ENCODE measurements at regions not wholly inside any gene's neighbourhood (a gene's known extent, or its start where the extent isn't known, plus 50 kb on each side); places are given as distances from the start of the nearest gene placed in this dataset.
"Not testable (repeated sequence)": the region's sequence is repeated elsewhere in the genome, so short reads cannot be mapped to it uniquely, and the experiment has no call there.

DNA sequence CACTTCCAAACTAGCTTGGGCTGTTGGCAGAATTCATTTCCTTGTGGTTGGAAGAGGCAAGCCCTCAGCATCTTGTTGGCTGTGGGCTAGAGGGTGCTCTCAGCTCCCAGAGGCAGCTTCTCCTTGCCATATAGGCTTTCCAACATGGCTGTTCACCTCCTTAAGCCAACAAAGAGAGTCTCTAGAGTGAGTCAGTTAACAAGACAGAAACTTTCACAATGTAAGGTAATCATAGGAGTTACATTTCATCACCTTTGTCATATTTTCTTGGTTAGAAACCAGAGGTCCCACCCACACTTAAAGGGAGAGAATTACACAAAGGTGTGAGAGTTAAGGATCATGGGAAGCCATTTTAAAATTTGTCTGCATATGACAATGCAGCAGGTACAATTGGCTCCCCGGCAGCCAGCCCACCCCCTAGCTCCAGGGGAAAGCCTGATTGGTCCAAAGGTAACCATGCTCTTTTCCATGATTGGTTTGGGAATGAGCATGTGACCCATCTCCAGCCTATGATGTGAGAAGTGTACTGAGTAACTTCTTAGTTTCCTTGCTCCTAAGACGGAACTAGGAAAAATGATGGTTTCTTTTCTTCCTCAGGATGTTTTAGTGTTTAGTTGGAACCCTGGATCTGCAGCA is 109.8 kb upstream of the MSX2 start:
- no peak for DNase-seq

DNA sequence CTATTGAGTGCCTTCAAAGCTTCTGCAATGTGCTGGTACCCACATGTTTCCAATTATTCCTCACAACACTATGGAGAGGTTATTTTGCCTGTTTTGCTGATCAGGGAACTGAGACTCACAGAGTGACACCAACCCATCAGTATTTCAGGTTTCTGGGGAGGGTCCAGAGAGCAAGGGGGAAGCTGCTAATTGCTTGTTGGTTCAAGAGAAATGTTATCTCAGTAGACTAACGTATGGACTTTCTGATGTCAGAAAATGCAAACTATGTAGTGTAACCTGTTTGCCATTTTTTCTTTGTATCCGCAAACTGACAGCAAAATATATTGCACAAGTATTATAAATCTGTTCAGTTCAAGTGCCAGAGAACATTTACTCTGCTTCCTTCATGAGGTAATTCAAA is 108.3 kb upstream of the MSX2 start:
- no peak for DNase-seq

GRCh38 chr5:174617285-174617684 is 107.1 kb upstream of the MSX2 start:
- DNase-seq: no peak

DNA sequence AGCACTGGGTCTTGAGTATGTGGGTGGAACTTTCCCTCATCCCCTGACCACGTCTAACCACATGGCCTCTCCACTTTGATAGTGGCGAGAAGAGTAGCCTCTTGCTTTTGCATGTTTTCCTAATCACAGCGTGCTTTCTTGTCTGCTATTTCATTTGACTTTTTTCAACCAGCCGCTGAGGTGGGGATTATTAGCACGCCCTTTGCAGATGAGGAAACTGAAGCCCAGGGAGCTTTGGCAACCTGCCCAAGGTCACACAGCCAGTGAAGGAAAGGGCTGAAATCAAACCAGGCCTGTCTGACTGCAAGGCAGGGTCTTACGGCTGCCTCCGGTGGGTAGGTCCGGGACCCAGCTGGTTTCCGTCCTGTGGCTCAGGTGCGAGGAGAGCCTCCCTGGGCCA is 106.5 kb upstream of the MSX2 start:
- no peak for DNase-seq

GRCh38 chr5:174618589-174618988 is 105.8 kb upstream of the MSX2 start:
- no peak for DNase-seq

DNA sequence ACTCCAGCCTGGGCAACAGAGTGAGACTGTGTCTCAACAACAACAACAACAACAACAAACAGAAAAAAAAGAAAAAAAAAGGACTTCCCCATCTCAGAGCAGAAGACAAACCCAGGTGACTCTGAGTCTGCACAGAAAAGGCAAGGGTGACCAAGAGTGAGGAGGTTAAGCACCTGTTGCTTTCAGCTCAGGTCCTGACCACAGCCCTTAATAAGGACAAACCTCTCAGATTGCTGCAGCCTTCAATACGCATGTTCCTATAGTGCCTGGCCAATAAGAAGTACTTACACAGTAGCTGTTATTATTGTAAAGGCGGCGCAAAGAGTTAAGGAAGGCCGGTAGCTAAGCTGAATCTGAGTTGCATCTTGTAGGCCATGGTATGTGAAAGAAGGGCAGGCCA is 102.3 kb upstream of the MSX2 start:
- DNase-seq: no peak

- no peak for DNase-seq
These were observed 101.4 kb upstream of the MSX2 start for GRCh38 chr5:174623018-174623417.

- peak in 1 of 2 experiments; percentile 14 for DNase-seq
These were observed 100.9 kb upstream of the MSX2 start for GRCh38 chr5:174623433-174624019.

GRCh38 chr5:174624733-174625522 is 99.5 kb upstream of the MSX2 start:
- no peak for DNase-seq

- no peak for DNase-seq
These were observed 98.6 kb upstream of the MSX2 start for GRCh38 chr5:174625591-174626350.

GRCh38 chr5:174626369-174626920 is 97.9 kb upstream of the MSX2 start:
- no peak for DNase-seq

- no peak for DNase-seq
These were observed 88.3 kb upstream of the MSX2 start for GRCh38 chr5:174636094-174636493.

DNA sequence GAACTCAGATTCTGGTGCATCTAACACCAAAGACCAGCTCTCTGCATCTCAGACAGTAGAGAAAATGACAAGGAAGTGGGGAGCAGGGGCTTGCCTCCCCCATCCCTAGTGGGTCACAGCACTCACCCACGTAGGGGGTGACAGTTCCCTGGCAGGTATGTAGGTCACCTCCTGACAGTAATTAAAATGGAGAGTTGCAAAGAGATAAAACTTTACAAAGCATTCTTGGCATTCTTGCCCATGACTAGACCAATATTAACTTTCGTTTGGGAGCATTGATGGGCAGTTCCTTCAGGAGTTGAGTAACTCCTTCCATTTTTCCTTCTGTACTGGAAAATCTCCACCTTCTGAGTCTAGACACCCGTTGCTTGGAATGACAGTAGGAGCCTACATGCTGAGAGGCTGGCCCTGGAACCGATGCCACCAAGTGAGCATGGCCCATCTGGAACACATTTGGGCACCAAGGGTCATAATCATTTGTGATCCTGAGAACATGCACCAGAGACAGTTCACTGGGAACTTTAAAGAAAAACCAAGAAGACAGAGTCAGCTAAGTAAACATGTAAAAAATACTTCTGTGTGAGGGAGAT is 81.5 kb upstream of the MSX2 start:
- DNase-seq: no peak

DNA sequence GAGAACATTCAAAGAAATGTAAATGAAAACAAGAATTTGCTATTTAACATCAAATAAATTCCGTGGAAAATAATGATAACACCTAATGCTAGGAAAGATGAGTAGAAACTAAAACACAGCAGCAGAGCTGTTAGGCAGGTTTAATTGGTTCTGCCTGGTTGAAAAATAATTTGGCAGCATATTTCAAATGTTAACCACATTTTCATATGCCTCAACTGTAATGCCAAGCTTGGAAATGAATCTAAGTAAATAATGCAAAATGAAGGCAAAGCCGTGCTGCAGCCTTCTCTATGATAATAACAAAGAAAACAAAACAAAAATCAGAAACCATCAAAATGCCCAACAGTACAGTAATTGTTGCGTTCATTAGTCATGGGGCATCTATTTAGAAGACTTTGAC is 79.9 kb upstream of the MSX2 start:
- DNase-seq: no peak

GRCh38 chr5:174644923-174645322 is 79.5 kb upstream of the MSX2 start:
- no peak for DNase-seq

DNA sequence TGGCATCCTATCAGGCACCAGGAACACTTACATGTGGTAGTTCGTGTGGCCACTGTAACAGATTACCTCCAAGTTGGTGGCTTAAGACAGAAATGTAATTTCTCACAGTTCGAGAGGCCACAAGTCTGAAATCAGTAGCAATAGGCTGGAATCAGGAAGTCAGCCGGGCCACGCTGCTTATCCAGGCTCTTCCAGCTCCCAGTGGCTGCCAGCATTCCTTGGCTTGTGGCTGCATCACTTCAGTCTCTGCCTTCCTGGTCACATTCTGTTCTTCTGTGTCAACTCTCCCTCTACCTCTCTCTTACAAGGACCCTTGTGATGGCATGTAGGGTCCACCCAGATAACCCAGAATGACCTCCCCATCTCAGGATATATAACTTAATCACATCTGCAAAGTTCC is 78.7 kb upstream of the MSX2 start:
- DNase-seq: no peak

DNA sequence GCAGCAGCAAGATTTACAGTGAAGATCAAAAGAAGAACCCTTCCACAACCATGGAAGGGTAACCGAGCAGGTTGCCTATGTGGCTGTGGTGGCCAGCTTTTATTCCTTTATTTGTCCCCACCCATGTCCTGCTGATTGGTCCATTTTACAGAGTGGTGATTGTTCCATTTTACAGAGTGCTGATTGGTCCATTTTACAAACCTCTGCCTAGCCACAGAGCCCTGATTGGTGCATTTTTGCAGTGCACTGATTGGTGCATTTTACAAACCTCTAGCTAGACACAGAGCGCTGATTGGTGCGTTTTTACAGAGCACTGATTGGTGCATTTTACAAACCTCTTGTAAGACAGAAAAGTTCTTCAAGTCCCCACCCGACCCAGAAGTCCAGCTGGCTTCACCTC is 75.8 kb upstream of the MSX2 start:
- not testable (repeated sequence) for DNase-seq

DNA sequence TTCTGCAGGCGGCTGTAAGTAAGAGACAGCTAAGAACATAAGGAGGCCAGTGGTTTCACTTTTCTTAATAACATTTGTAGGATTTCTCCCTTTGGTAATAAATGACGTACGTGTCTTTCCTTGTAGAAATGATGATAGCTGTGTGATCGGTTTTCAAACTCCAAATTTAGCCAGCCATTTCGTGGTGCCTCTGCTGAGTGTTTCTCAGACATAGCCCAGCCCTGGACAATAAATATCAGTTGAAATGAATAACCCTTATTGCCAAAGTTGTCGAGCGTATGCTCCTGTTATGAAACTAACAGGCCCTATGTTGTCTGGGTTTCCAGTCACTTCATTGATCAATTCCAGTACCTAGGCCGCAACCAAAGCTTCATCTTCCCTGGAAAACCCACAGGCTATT is 75.0 kb upstream of the MSX2 start:
- no peak for DNase-seq

DNA sequence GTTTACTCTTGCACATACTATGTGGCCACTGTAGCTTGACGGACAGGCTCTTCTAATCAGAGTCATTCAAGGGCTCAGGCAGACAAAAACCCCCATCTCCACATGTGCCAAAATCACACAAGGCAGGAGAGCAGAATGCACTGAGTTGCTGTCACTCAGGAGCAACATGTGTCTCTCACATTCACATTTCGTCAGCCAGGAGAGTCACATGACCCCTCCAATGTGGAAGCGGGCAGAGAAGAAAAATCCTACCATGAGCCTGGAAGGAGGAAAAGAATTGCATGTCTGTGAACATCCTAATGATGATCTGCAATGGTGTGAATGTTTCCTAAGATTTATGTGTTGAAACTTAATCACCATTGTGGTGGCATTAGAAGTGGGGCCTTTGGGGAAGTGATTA is 69.9 kb upstream of the MSX2 start:
- DNase-seq: no peak

DNA sequence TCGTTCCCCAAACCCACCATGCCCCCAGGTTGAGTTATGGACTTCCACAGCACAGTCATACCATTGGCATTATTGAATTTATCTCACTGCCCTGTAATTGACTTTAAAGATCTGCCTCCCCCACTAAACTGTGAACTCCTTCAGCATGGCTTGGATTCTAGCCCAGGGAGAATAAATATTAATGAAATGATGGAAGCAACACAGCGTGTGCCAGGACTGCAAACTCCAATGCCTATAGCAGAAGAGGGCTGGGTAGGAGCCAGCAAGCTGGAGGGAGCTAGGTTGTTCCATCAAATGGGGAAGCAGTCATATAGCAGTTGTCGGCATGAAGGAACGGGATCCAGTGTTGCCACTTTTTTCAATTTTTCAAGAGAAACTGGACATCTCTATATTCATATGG is 69.0 kb upstream of the MSX2 start:
- DNase-seq: no peak

GRCh38 chr5:174664180-174664850 is 60.1 kb upstream of the MSX2 start:
- DNase-seq: no peak

- no peak for DNase-seq
These were observed 59.0 kb upstream of the MSX2 start for GRCh38 chr5:174665347-174665746.
